NT2/D1 (cell line): ENCODE measurements at regions not wholly inside any gene's neighbourhood (a gene's known extent, or its start where the extent isn't known, plus 50 kb on each side); places are given as distances from the start of the nearest gene placed in this dataset.

ENCODE experiments used
- DNase-seq: peaks from one replicate; pipeline ENCODE4 v3.0.0-alpha.2; 2011; ENCODE audit warnings: low read depth, low spot score
- H3K27me3 ChIP-seq: 2 replicates; pipeline ENCODE4 v1.6.0; 2011; ENCODE audit warnings: mild to moderate bottlenecking; ENCODE audit not compliant: insufficient read length, insufficient read depth
- H3K36me3 ChIP-seq: 2 replicates; pipeline ENCODE4 v1.6.1; 2011; ENCODE audit warnings: mild to moderate bottlenecking, low read length, mixed read lengths; ENCODE audit not compliant: insufficient read depth, insufficient read length
- H3K4me1 ChIP-seq: 2 replicates; pipeline ENCODE4 v1.5.1; 2011; ENCODE audit not compliant: insufficient read depth, insufficient read length
- H3K4me3 ChIP-seq: 2 replicates; pipeline ENCODE4 v1.5.1; 2011; ENCODE audit warnings: low read depth; ENCODE audit not compliant: insufficient read length
- H3K9ac ChIP-seq: 2 replicates; pipeline ENCODE4 v1.6.0; 2011; ENCODE audit warnings: low read depth; ENCODE audit not compliant: insufficient read length
- H3K9me3 ChIP-seq: 2 replicates; pipeline ENCODE4 v1.5.1; 2011; ENCODE audit warnings: mild to moderate bottlenecking, low read length; ENCODE audit not compliant: insufficient read depth
- SUZ12 ChIP-seq: IDR thresholded peaks from 2 replicates; pipeline ENCODE4 v1.6.1; 2011; ENCODE audit not compliant: insufficient read length, insufficient read depth; ENCODE audit errors: extremely low read depth
- YY1 ChIP-seq: IDR thresholded peaks from 2 replicates; pipeline ENCODE4 v1.6.1; 2011; ENCODE audit not compliant: insufficient read length, insufficient read depth
- ZNF274 ChIP-seq: IDR thresholded peaks from 2 replicates; pipeline ENCODE4 v1.6.1; 2011; ENCODE audit warnings: mild to moderate bottlenecking, low read depth, low read length

DNA sequence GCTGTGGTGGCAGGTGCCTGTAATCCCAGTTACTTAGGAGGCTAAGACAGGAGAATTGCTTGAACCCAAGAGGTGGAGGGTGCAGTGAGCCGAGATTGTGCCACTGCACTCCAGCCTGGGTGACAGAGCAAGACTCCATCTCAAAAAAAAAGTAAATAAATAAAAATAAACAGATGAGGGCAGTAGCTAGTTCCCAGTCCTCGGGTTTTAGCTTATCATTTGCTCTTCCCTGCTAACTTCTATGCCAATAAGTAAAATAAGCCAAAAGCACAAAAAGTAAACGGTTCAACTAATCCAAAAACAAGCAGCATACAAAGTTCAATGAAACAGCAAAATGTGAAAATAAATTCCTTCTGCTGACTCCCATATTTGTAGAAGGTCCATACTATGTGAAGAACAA is 133.0 kb upstream of the TMCC3 start:
- H3K4me3 ChIP-seq = no peak overlapping the region
- H3K9me3 ChIP-seq = 0 out of 2 replicates have a peak, but pooled peaks cover 5% of the 10 kb centered on the region
- no peak for TF ChIP-seq YY1
- TF ChIP-seq SUZ12 = no peak
- TF ChIP-seq ZNF274 = no peak
- H3K27me3 ChIP-seq = no peaks in the 10 kb centered on the region
- no peak for DNase-seq
- no peak overlapping the region for H3K9ac ChIP-seq
- no peaks in the 10 kb centered on the region for H3K36me3 ChIP-seq
- H3K4me1 ChIP-seq = no peaks in the 10 kb centered on the region

DNA sequence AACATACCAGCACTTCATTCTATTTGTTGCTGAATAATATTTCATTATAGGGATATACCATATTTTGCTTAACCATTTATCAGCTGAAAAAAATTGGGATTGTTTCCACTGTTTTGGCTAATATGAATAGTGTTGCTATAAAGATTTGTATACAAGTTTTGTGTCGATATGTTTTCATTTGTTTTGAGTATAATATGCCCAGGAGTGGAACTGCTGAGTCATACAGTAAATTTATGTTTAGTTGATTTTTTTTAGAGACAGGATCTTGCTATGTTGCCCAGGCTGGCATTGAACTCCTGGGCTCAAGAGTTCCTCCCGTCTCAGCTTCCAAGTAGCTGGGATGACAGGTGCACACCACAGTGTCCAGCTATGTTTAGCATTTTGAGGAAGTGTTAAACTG is 131.5 kb upstream of the TMCC3 start:
- no peaks in the 10 kb centered on the region for H3K4me1 ChIP-seq
- TF ChIP-seq YY1 = no peak
- no peak for TF ChIP-seq ZNF274
- TF ChIP-seq SUZ12 = no peak
- H3K9me3 ChIP-seq = 0 out of 2 replicates have a peak, but pooled peaks cover 5% of the 10 kb centered on the region
- no peak for DNase-seq
- H3K27me3 ChIP-seq = no peaks in the 10 kb centered on the region
- H3K9ac ChIP-seq = no peak overlapping the region
- no peak overlapping the region for H3K4me3 ChIP-seq
- H3K36me3 ChIP-seq = no peaks in the 10 kb centered on the region

DNA sequence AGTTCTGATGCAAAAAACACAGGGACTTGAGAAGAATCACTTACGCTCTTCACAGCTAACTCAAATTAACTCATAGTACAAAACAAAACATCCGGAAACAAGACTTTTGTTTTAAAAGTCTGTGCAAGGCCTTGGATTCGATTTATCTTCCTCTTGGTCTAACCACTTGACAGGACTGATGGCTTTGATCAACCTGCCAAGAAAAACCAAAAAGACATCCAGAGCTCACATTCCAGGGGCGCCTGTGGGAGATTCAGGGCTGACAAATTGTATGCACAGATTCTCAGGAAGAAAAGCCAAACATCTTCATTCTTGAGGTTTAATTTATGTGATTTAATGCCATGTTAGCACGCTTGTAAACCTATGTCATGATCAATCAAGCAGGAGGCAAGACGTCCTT is 129.1 kb upstream of the TMCC3 start:
- no peaks in the 10 kb centered on the region for H3K27me3 ChIP-seq
- TF ChIP-seq ZNF274 (no peak), YY1 (no peak), SUZ12 (no peak)
- H3K4me3 ChIP-seq = no peak overlapping the region
- H3K4me1 ChIP-seq = no peaks in the 10 kb centered on the region
- no peak for DNase-seq
- H3K9ac ChIP-seq = no peak overlapping the region
- no peaks in the 10 kb centered on the region for H3K9me3 ChIP-seq
- H3K36me3 ChIP-seq = no peaks in the 10 kb centered on the region

DNA sequence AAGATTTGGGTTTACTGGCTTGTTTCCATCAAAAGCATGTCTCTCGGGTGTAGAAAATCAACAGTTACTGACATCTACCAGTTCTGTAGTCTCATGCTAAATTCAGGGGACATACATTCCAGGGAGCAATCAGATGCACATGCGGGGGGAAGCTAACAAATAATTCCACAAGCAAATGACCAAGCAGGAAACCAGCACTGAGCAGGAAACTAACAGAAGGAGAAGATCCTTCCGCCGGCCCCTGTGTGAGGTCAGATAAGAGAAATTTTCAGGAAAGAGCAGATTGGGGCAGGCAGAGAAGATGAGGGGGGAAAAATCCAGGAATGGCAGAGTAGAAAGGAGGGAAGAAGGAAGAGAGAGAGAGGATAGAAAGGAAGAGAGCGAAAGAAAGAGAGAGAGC is 127.6 kb upstream of the TMCC3 start:
- H3K36me3 ChIP-seq = no peaks in the 10 kb centered on the region
- no peak overlapping the region for H3K9ac ChIP-seq
- peaks cover 5% of the 10 kb centered on the region; the same call in 1 of the 2 replicates for H3K9me3 ChIP-seq
- no peaks in the 10 kb centered on the region for H3K4me1 ChIP-seq
- no peak overlapping the region for H3K4me3 ChIP-seq
- DNase-seq = no peak
- TF ChIP-seq YY1 (no peak), SUZ12 (no peak), ZNF274 (no peak)
- no peaks in the 10 kb centered on the region for H3K27me3 ChIP-seq

DNA sequence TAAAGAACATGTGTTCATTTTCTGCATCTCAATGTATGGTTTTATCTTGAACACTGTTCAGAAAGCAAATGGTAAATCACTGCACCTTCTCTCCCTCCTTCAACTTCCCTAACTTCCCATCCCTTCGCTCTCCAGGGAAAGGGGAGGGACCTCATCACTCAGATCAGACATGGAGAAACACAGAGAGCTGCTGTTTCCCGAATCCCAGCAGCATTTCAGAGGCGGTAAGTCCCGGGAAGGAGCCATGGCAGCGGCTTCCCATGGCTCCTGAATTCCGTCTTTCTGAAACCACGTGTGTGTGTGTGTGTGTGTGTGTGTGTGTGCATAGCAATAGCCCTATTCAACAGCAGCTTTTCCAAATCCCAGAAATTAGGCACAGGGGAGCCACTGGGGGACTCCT is 125.4 kb upstream of the TMCC3 start:
- Histone ChIP-seq H3K36me3 (no peaks in the 10 kb centered on the region), H3K27me3 (no peaks in the 10 kb centered on the region), H3K9ac (no peak overlapping the region), H3K4me1 (no peaks in the 10 kb centered on the region), H3K9me3 (peaks cover 5% of the 10 kb centered on the region; the same call in 1 of the 2 replicates), H3K4me3 (no peak overlapping the region)
- TF ChIP-seq ZNF274 (no peak), YY1 (no peak), SUZ12 (no peak)
- DNase-seq = no peak

DNA sequence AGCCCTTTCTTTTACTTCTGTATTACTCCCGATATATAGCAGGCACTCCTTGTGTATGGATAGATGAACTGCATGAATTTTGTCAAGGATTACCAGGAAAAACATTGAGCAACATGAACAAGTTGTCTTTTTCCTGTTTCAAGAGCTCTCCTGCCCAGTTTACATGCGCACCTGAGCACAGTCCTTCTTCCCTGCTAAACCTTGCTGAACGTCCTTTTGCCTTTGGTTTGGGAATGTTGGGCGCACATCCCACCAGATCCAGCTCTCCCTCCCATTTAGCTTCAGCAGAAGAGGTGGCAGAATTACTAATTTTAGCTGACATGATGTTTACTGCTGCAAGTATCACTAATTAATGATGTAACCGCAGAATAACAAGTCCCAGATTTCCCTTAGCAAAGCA is 121.4 kb upstream of the TMCC3 start:
- no peak overlapping the region for H3K9ac ChIP-seq
- TF ChIP-seq YY1 (no peak), SUZ12 (no peak), ZNF274 (no peak)
- peaks cover 5% of the 10 kb centered on the region; the same call in 1 of the 2 replicates for H3K9me3 ChIP-seq
- DNase-seq = no peak
- H3K4me3 ChIP-seq = no peak overlapping the region
- peaks cover 3% of the 10 kb centered on the region for H3K4me1 ChIP-seq
- no peaks in the 10 kb centered on the region for H3K36me3 ChIP-seq
- H3K27me3 ChIP-seq = no peaks in the 10 kb centered on the region

DNA sequence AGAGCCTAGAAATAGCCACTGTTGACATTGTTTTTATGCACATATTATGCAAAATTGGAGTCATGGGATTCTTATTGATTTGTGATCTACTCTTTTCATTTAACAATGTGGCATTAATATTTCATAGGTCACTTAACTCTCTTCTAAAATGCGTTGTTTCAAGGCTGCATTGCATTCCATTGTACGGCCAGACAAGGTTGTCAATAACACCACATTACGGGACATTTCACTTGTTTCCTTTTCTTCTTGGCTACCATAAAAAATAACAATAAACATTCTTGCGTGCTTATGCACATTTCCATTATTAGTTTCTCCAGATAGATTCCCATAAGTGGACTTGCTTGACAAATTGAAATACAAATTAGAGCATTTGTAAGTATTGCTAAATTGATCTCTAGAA is 120.8 kb upstream of the TMCC3 start:
- H3K9ac ChIP-seq = no peak overlapping the region
- DNase-seq = no peak
- peaks cover 3% of the 10 kb centered on the region for H3K4me1 ChIP-seq
- peaks cover 5% of the 10 kb centered on the region; the same call in 1 of the 2 replicates for H3K9me3 ChIP-seq
- H3K36me3 ChIP-seq = no peaks in the 10 kb centered on the region
- no peak for TF ChIP-seq ZNF274
- TF ChIP-seq YY1 = no peak
- no peak for TF ChIP-seq SUZ12
- H3K4me3 ChIP-seq = no peak overlapping the region
- no peaks in the 10 kb centered on the region for H3K27me3 ChIP-seq
